ENCODE measurements at regions not wholly inside any gene's neighbourhood (a gene's known extent, or its start where the extent isn't known, plus 50 kb on each side); places are given as distances from the start of the nearest gene placed in this dataset.

GRCh38 chr7:125683156-125683555 lies 753.5 kb upstream of the POT1 start:
- Histone ChIP-seq H3K9me3 (no peaks in the 10 kb centered on the region), H3K4me2 (no peak overlapping the region), H3K27ac (no peak overlapping the region), H3K4me1 (no peaks in the 10 kb centered on the region), H3K4me3 (no peak overlapping the region)
- no peak for FAIRE-seq
- no peak for ATAC-seq
- no peak for TF ChIP-seq ZSCAN20 (CRISPR knock-in tag; IDR thresholded peaks at IDR 0.05)
- peak; percentile 55 for TF ChIP-seq MAFK (IDR thresholded peaks at IDR 0.05; ENCODE audit: partially characterized antibody)
- no peak for TF ChIP-seq HMGXB4 (CRISPR knock-in tag; IDR thresholded peaks at IDR 0.05; ENCODE audit: borderline replicate concordance)
- TF ChIP-seq NPAS2 (CRISPR knock-in tag; IDR thresholded peaks at IDR 0.05; ENCODE audit: borderline replicate concordance) = no peak
- no peak for TF ChIP-seq REST (IDR thresholded peaks at IDR 0.05)
- POLR2A ChIA-PET = no interaction called here
- CTCF ChIA-PET = no interaction called here
- no peak for DNase-seq (ENCODE audit: low read depth in 1 of 2, low spot score in 1 of 2)

GRCh38 chr7:125681508-125681907 lies 751.9 kb upstream of the POT1 start:
- no peak overlapping the region for H3K4me2 ChIP-seq
- no peak for TF ChIP-seq BHLHE40 (IDR thresholded peaks at IDR 0.05; ENCODE audit: low read depth, low read length)
- no peak for TF ChIP-seq GATA3 (IDR thresholded peaks at IDR 0.05; ENCODE audit: borderline replicate concordance)
- TF ChIP-seq CHD2 (IDR thresholded peaks at IDR 0.05; ENCODE audit: low read length, partially characterized antibody) = no peak
- TF ChIP-seq USF2 (IDR thresholded peaks at IDR 0.05) = no peak
- TF ChIP-seq KDM1A (IDR thresholded peaks at IDR 0.05; ENCODE audit: low read depth) = no peak
- no peak for TF ChIP-seq RARB (CRISPR knock-in tag; IDR thresholded peaks at IDR 0.05)
- no peak for TF ChIP-seq EP300 (IDR thresholded peaks at IDR 0.05)
- no peak for TF ChIP-seq CTCF (IDR thresholded peaks at IDR 0.05)
- TF ChIP-seq E2F6 (IDR thresholded peaks at IDR 0.05; ENCODE audit: borderline replicate concordance, low read depth) = no peak
- no peak for TF ChIP-seq ZFP36 (IDR thresholded peaks at IDR 0.05; ENCODE audit: borderline replicate concordance, partially characterized antibody)
- TF ChIP-seq ZC3H11A (IDR thresholded peaks at IDR 0.05) = no peak
- no peak overlapping the region for H3K4me3 ChIP-seq
- H3K27ac ChIP-seq = no peak overlapping the region
- no peak for ATAC-seq
- ChIA-PET CTCF (no interaction called here), POLR2A (no interaction called here)
- 6% methylated on average over 3 of the region's 3 CpGs for WGBS (ENCODE audit: missing lambda C conversion rate)
- no peaks in the 10 kb centered on the region for H3K9me3 ChIP-seq
- no peaks in the 10 kb centered on the region for H3K4me1 ChIP-seq
- DNase-seq (ENCODE audit: low read depth in 1 of 2, low spot score in 1 of 2) = no peak
- no peak for FAIRE-seq
